NB4 (cell line): ENCODE measurements at regions not wholly inside any gene's neighbourhood (a gene's known extent, or its start where the extent isn't known, plus 50 kb on each side); places are given as distances from the start of the nearest gene placed in this dataset.

Source experiments
- CTCF ChIP-seq: IDR thresholded peaks from one replicate; pipeline ENCODE4 v1.5.1; 2012; ENCODE audit warnings: low read depth, low read length
- POLR2A ChIP-seq: IDR thresholded peaks from 2 replicates; pipeline ENCODE4 v1.6.1; 2011; ENCODE audit warnings: mild to moderate bottlenecking; ENCODE audit not compliant: insufficient read length; ENCODE audit errors: extremely low read depth

GRCh38 chr21:23445307-23445706 is 2162.0 kb downstream of the MRPL39 start:
- TF ChIP-seq POLR2A (no peak), CTCF (no peak)
